ENCODE measurements at regions not wholly inside any gene's neighbourhood (a gene's known extent, or its start where the extent isn't known, plus 50 kb on each side); places are given as distances from the start of the nearest gene placed in this dataset.

GRCh38 chr18:22551536-22552151 is 133.9 kb upstream of the CTAGE1 start (continued):
- TF ChIP-seq BCLAF1 (IDR thresholded peaks at IDR 0.05) (no peak), ATF7 (IDR thresholded peaks at IDR 0.05; ENCODE audit: low read depth) (no peak), ESRRA (IDR thresholded peaks at IDR 0.05; ENCODE audit: low read length) (no peak), RFX5 (IDR thresholded peaks at IDR 0.05; ENCODE audit: low read depth, low read length) (no peak), SMARCA5 (IDR thresholded peaks at IDR 0.05) (no peak), MTA3 (IDR thresholded peaks at IDR 0.05; ENCODE audit: borderline replicate concordance, low read length) (no peak), ATF2 (IDR thresholded peaks at IDR 0.05; ENCODE audit: low read length) (no peak), BCL3 (IDR thresholded peaks at IDR 0.05; ENCODE audit: borderline replicate concordance, insufficient read depth, low read depth, low read length, poor library complexity, severe bottlenecking) (no peak), NR2F1 (conservative IDR thresholded peaks at IDR 0.05) (no peak), SIX5 (IDR thresholded peaks at IDR 0.05; ENCODE audit: low read depth, low read length, severe bottlenecking) (no peak), GATAD2B (conservative IDR thresholded peaks at IDR 0.05; ENCODE audit: low read depth) (no peak), TCF7 (IDR thresholded peaks at IDR 0.05; ENCODE audit: borderline replicate concordance) (no peak)

All from GM12878 (cell line).